CD8-positive, alpha-beta memory T cell (primary cell): ENCODE measurements at regions not wholly inside any gene's neighbourhood (a gene's known extent, or its start where the extent isn't known, plus 50 kb on each side); places are given as distances from the start of the nearest gene placed in this dataset.
"Not testable (repeated sequence)": the region's sequence is repeated elsewhere in the genome, so short reads cannot be mapped to it uniquely, and the experiment has no call there.

Experiments used
- CTCF ChIA-PET: fragments of 350-600 bp; sonication (Branson Sonifier 250); formaldehyde crosslinking; loops from one replicate; lab custom pipeline; 2021; ENCODE audit warnings: antibody characterized with exemption; lab: Charles Lee
- POLR2A ChIA-PET: fragments of 350-600 bp; sonication (Branson Sonifier 250); formaldehyde crosslinking; loops from one replicate; lab custom pipeline; 2021; ENCODE audit warnings: antibody characterized with exemption; lab: Charles Lee
- DNase-seq, 5 donors: peaks; one replicate each; pipeline versions ENCODE4 v3.0.0 to v3.0.0-alpha.2; 2020 to 2022; ENCODE audit warnings: mixed read lengths in 1 of 5
- H3K27ac ChIP-seq: one replicate; pipeline ENCODE4 v1.7.0; 2013; ENCODE audit warnings: low read depth, mild to moderate bottlenecking, low read length, moderate library complexity
- H3K27me3 ChIP-seq: 2 replicates; pipeline ENCODE4 v1.7.0; 2013; ENCODE audit warnings: low read length, mild to moderate bottlenecking; ENCODE audit not compliant: insufficient read depth, poor library complexity, severe bottlenecking
- H3K36me3 ChIP-seq: 2 replicates; pipeline ENCODE4 v1.7.0; 2013; ENCODE audit warnings: mild to moderate bottlenecking, low read length, moderate library complexity; ENCODE audit not compliant: insufficient read depth
- H3K4me1 ChIP-seq: 2 replicates; pipeline ENCODE4 v1.7.0; 2013; ENCODE audit warnings: mild to moderate bottlenecking, low read length, moderate library complexity; ENCODE audit not compliant: insufficient read depth
- H3K4me3 ChIP-seq: 2 replicates; pipeline ENCODE4 v1.7.0; 2013; ENCODE audit warnings: mild to moderate bottlenecking, low read length
- H3K9me3 ChIP-seq: 2 replicates; pipeline ENCODE4 v1.7.0; 2013; ENCODE audit warnings: mild to moderate bottlenecking, low read length
- H3K27ac Mint-ChIP-seq, 8 donors: one replicate each; pipeline ENCODE4 v1.8.0; 2020 to 2021; ENCODE audit warnings: mixed read lengths in 8 of 8, mild to moderate bottlenecking in 6 of 8, inconsistent platforms in 3 of 8, moderate library complexity in 3 of 8
- H3K27me3 Mint-ChIP-seq, 2 donors: one replicate each; pipeline ENCODE4 v1.8.0; 2020 to 2021; ENCODE audit warnings: mixed read lengths in 2 of 2, mild to moderate bottlenecking in 1 of 2, moderate library complexity in 1 of 2
- H3K36me3 Mint-ChIP-seq, 3 donors: one replicate each; pipeline ENCODE4 v1.8.0; 2020 to 2021; ENCODE audit warnings: mixed read lengths in 3 of 3, inconsistent platforms in 1 of 3, mild to moderate bottlenecking in 1 of 3
- H3K4me1 Mint-ChIP-seq, 3 donors: one replicate each; pipeline ENCODE4 v1.8.0; 2020 to 2021; ENCODE audit warnings: mixed read lengths in 3 of 3, inconsistent platforms in 1 of 3, mild to moderate bottlenecking in 1 of 3
- H3K4me3 Mint-ChIP-seq, 7 donors: one replicate each; pipeline ENCODE4 v1.8.0; 2020 to 2021; ENCODE audit warnings: mixed read lengths in 7 of 7, mild to moderate bottlenecking in 6 of 7, moderate library complexity in 4 of 7, inconsistent platforms in 2 of 7
- H3K9me3 Mint-ChIP-seq, 5 donors: one replicate each; pipeline ENCODE4 v1.8.0; 2020 to 2022; ENCODE audit warnings: mixed read lengths in 5 of 5, mild to moderate bottlenecking in 3 of 5, moderate library complexity in 2 of 5, inconsistent platforms in 1 of 5

- DNase-seq, H3K9me3 ChIP-seq, H3K4me1 Mint-ChIP-seq, H3K27me3 Mint-ChIP-seq, CTCF ChIA-PET, H3K4me3 ChIP-seq, H3K27ac ChIP-seq, H3K36me3 Mint-ChIP-seq, H3K27ac Mint-ChIP-seq, H3K4me3 Mint-ChIP-seq, H3K4me1 ChIP-seq, POLR2A ChIA-PET, H3K36me3 ChIP-seq, H3K27me3 ChIP-seq: not testable (repeated sequence)
- H3K9me3 Mint-ChIP-seq: peaks cover 0 to 12% (median 9%) of the 10 kb centered on the region in 5 donors
Measured at GRCh38 chr13:63739112-63739735, 2323.6 kb upstream of the PCDH20 start.

- H3K27ac Mint-ChIP-seq: no peak overlapping the region
- no peak overlapping the region for H3K27ac ChIP-seq
- H3K36me3 ChIP-seq: no peaks in the 10 kb centered on the region
- peaks cover 0 to 16% (median 7%) of the 10 kb centered on the region in 5 donors for H3K9me3 Mint-ChIP-seq
- CTCF ChIA-PET: no interaction called here
- no peaks in the 10 kb centered on the region for H3K4me1 ChIP-seq
- no peaks in the 10 kb centered on the region for H3K27me3 ChIP-seq
- H3K4me3 ChIP-seq: no peak overlapping the region
- H3K4me1 Mint-ChIP-seq: no peaks in the 10 kb centered on the region
- H3K27me3 Mint-ChIP-seq: no peaks in the 10 kb centered on the region
- no peak for DNase-seq
- no peaks in the 10 kb centered on the region for H3K9me3 ChIP-seq
- H3K4me3 Mint-ChIP-seq: no peak overlapping the region
- POLR2A ChIA-PET: no interaction called here
- H3K36me3 Mint-ChIP-seq: no peaks in the 10 kb centered on the region
Measured at GRCh38 chr13:63737418-63737817, 2321.8 kb upstream of the PCDH20 start.

GRCh38 chr13:63731896-63732295, 2316.2 kb upstream of the PCDH20 start:
- peaks cover 0 to 3% (median 0%) of the 10 kb centered on the region in 3 donors for H3K36me3 Mint-ChIP-seq
- Histone ChIP-seq H3K36me3 (no peaks in the 10 kb centered on the region), H3K9me3 (no peaks in the 10 kb centered on the region), H3K4me1 (no peaks in the 10 kb centered on the region), H3K27ac (no peak overlapping the region), H3K27me3 (no peaks in the 10 kb centered on the region), H3K4me3 (no peak overlapping the region)
- H3K4me3 Mint-ChIP-seq: no peak overlapping the region
- CTCF ChIA-PET: no interaction called here
- no peak for DNase-seq
- no peaks in the 10 kb centered on the region for H3K27me3 Mint-ChIP-seq
- H3K4me1 Mint-ChIP-seq: no peaks in the 10 kb centered on the region
- no peak overlapping the region for H3K27ac Mint-ChIP-seq
- peaks cover 0 to 30% (median 5%) of the 10 kb centered on the region in 5 donors for H3K9me3 Mint-ChIP-seq
- POLR2A ChIA-PET: no interaction called here

GRCh38 chr13:63712159-63712558, 2296.5 kb upstream of the PCDH20 start:
- H3K36me3 ChIP-seq, H3K27me3 Mint-ChIP-seq, H3K27me3 ChIP-seq, H3K9me3 ChIP-seq, H3K27ac ChIP-seq, H3K4me3 Mint-ChIP-seq, CTCF ChIA-PET, H3K4me1 Mint-ChIP-seq, DNase-seq, H3K4me1 ChIP-seq, H3K36me3 Mint-ChIP-seq, H3K27ac Mint-ChIP-seq, H3K4me3 ChIP-seq, POLR2A ChIA-PET: not testable (repeated sequence)
- peaks cover 0 to 13% (median 3%) of the 10 kb centered on the region in 5 donors for H3K9me3 Mint-ChIP-seq

GRCh38 chr13:63706751-63707150, 2291.1 kb upstream of the PCDH20 start:
- no peaks in the 10 kb centered on the region for H3K4me1 Mint-ChIP-seq
- no peak overlapping the region for H3K4me3 Mint-ChIP-seq
- no peak overlapping the region for H3K27ac ChIP-seq
- no peaks in the 10 kb centered on the region for H3K36me3 ChIP-seq
- CTCF ChIA-PET: no interaction called here
- no peaks in the 10 kb centered on the region for H3K36me3 Mint-ChIP-seq
- H3K9me3 ChIP-seq: no peaks in the 10 kb centered on the region
- H3K9me3 Mint-ChIP-seq: peaks cover 4 to 21% (median 9%) of the 10 kb centered on the region in 5 donors
- no peak for DNase-seq
- H3K27ac Mint-ChIP-seq: no peak overlapping the region
- no peaks in the 10 kb centered on the region for H3K27me3 Mint-ChIP-seq
- H3K4me1 ChIP-seq: no peaks in the 10 kb centered on the region
- no peak overlapping the region for H3K4me3 ChIP-seq
- no peaks in the 10 kb centered on the region for H3K27me3 ChIP-seq
- POLR2A ChIA-PET: no interaction called here

GRCh38 chr13:63704521-63704920, 2288.9 kb upstream of the PCDH20 start:
- Histone ChIP-seq H3K9me3 (no peaks in the 10 kb centered on the region), H3K4me3 (no peak overlapping the region), H3K4me1 (no peaks in the 10 kb centered on the region), H3K27ac (no peak overlapping the region), H3K27me3 (no peaks in the 10 kb centered on the region), H3K36me3 (no peaks in the 10 kb centered on the region)
- H3K9me3 Mint-ChIP-seq: peaks cover 7 to 21% (median 11%) of the 10 kb centered on the region in 5 donors
- ChIA-PET CTCF (no interaction called here), POLR2A (no interaction called here)
- no peak overlapping the region for H3K4me3 Mint-ChIP-seq
- no peak for DNase-seq
- no peaks in the 10 kb centered on the region for H3K36me3 Mint-ChIP-seq
- no peak overlapping the region for H3K27ac Mint-ChIP-seq
- no peaks in the 10 kb centered on the region for H3K4me1 Mint-ChIP-seq
- H3K27me3 Mint-ChIP-seq: no peaks in the 10 kb centered on the region

- CTCF ChIA-PET: no interaction called here
- H3K27me3 ChIP-seq: no peaks in the 10 kb centered on the region
- Mint-ChIP-seq H3K27ac (no peak overlapping the region), H3K4me1 (no peaks in the 10 kb centered on the region), H3K4me3 (no peak overlapping the region), H3K9me3 (peaks cover 7 to 29% (median 19%) of the 10 kb centered on the region in 5 donors), H3K36me3 (no peaks in the 10 kb centered on the region), H3K27me3 (no peaks in the 10 kb centered on the region)
- H3K4me3 ChIP-seq: no peak overlapping the region
- no peaks in the 10 kb centered on the region for H3K9me3 ChIP-seq
- H3K27ac ChIP-seq: no peak overlapping the region
- POLR2A ChIA-PET: no interaction called here
- no peaks in the 10 kb centered on the region for H3K36me3 ChIP-seq
- no peaks in the 10 kb centered on the region for H3K4me1 ChIP-seq
- no peak for DNase-seq
Measured at GRCh38 chr13:63700350-63700749, 2284.7 kb upstream of the PCDH20 start.

- H3K36me3 ChIP-seq: no peaks in the 10 kb centered on the region
- POLR2A ChIA-PET: no interaction called here
- Mint-ChIP-seq H3K27ac (no peak overlapping the region), H3K36me3 (no peaks in the 10 kb centered on the region), H3K4me3 (no peak overlapping the region), H3K27me3 (no peaks in the 10 kb centered on the region), H3K4me1 (no peaks in the 10 kb centered on the region), H3K9me3 (peaks cover 7 to 33% (median 17%) of the 10 kb centered on the region in 5 donors)
- H3K27me3 ChIP-seq: no peaks in the 10 kb centered on the region
- no peak overlapping the region for H3K27ac ChIP-seq
- DNase-seq: no peak
- no peaks in the 10 kb centered on the region for H3K9me3 ChIP-seq
- CTCF ChIA-PET: no interaction called here
- H3K4me1 ChIP-seq: no peaks in the 10 kb centered on the region
- H3K4me3 ChIP-seq: no peak overlapping the region
Measured at GRCh38 chr13:63699948-63700347, 2284.3 kb upstream of the PCDH20 start.
